ENCODE measurements at regions not wholly inside any gene's neighbourhood (a gene's known extent, or its start where the extent isn't known, plus 50 kb on each side); places are given as distances from the start of the nearest gene placed in this dataset.

GRCh38 chr4:176561368-176561767 lies 231.4 kb downstream of the VEGFC start:
- DNase-seq (ENCODE audit: low read depth) = no peak
- no peak for TF ChIP-seq CTCF (conservative IDR thresholded peaks at IDR 0.05; ENCODE audit: low read depth, low read length)
- no peak overlapping the region for H3K4me3 ChIP-seq (ENCODE audit: low read depth, low read length)

- TF ChIP-seq CTCF (conservative IDR thresholded peaks at IDR 0.05; ENCODE audit: low read depth, low read length) = peak; percentile 52
- no peak overlapping the region for H3K4me3 ChIP-seq (ENCODE audit: low read depth, low read length)
- DNase-seq (ENCODE audit: low read depth) = peak; percentile 81
These were observed 229.1 kb downstream of the VEGFC start for GRCh38 chr4:176563591-176563990.

- no peak for TF ChIP-seq CTCF (conservative IDR thresholded peaks at IDR 0.05; ENCODE audit: low read depth, low read length)
- no peak for DNase-seq (ENCODE audit: low read depth)
- no peak overlapping the region for H3K4me3 ChIP-seq (ENCODE audit: low read depth, low read length)
These were observed 227.7 kb downstream of the VEGFC start for GRCh38 chr4:176565049-176565448.

- H3K4me3 ChIP-seq (ENCODE audit: low read depth, low read length) = no peak overlapping the region
- no peak for TF ChIP-seq CTCF (conservative IDR thresholded peaks at IDR 0.05; ENCODE audit: low read depth, low read length)
- no peak for DNase-seq (ENCODE audit: low read depth)
These were observed 226.0 kb downstream of the VEGFC start for GRCh38 chr4:176566769-176567168.

GRCh38 chr4:176568238-176568637 lies 224.5 kb downstream of the VEGFC start:
- TF ChIP-seq CTCF (conservative IDR thresholded peaks at IDR 0.05; ENCODE audit: low read depth, low read length) = no peak
- DNase-seq (ENCODE audit: low read depth) = no peak
- no peak overlapping the region for H3K4me3 ChIP-seq (ENCODE audit: low read depth, low read length)

- H3K4me3 ChIP-seq (ENCODE audit: low read depth, low read length) = no peak overlapping the region
- peak; percentile 56 for TF ChIP-seq CTCF (conservative IDR thresholded peaks at IDR 0.05; ENCODE audit: low read depth, low read length)
- peak; percentile 44 for DNase-seq (ENCODE audit: low read depth)
These were observed 223.4 kb downstream of the VEGFC start for GRCh38 chr4:176569301-176569700.

- no peak for DNase-seq (ENCODE audit: low read depth)
These were observed 221.5 kb downstream of the VEGFC start for GRCh38 chr4:176571206-176571605.

More at GRCh38 chr4:176571206-176571605, 221.5 kb downstream of the VEGFC start:
- H3K4me3 ChIP-seq (ENCODE audit: low read depth, low read length) = no peak overlapping the region
- no peak for TF ChIP-seq CTCF (conservative IDR thresholded peaks at IDR 0.05; ENCODE audit: low read depth, low read length)

Measured in choroid plexus epithelial cell (primary cell).